ENCODE measurements at regions not wholly inside any gene's neighbourhood (a gene's known extent, or its start where the extent isn't known, plus 50 kb on each side); places are given as distances from the start of the nearest gene placed in this dataset.

DNA sequence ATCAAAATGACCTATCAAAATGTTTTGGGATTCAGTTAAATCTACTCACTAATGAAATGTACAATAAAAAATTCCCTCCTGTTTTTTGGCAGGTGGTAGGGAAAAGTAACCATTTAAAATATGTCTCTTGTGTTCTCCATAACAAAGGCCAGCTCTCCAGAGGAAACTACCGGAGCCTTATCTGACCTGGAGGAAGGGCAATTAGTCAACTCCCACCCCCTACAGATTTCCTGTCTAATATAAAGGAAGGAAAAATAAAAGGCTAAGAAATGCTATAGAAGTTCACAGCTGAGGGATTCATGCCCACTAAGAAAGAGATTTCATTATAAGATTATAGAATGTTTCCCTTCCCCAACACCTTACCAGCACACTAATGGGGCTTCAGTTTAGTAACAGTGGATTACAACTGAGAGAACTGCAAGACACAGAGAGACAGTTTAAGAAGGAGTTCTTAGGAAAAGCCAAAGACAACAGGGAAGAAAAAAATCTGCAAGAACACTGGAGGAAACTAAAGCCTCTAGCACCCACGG is 376.5 kb upstream of the KCNMB2 start:
- DNase-seq (ENCODE audit: low read depth in 2 of 3, low spot score in 2 of 3): no peak

DNA sequence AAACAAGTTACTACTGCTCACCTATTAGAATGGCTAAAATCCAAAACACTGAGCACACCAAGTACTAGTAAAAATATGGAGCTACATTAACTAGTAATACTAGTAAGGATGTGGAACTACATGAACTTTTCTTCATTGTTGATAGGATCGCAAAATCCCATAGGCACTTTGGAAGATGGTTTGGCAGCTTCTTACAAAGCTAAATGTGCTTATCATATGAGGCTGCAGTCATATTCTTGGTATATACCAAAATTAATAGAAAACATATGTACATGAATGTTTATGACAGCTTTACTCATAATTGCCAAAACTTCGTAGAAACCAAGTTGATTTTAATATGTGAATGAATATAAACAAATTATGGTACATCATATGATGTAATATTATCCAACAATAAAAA is 366.8 kb upstream of the KCNMB2 start:
- DNase-seq (ENCODE audit: low read depth in 2 of 3, low spot score in 2 of 3): no peak

DNA sequence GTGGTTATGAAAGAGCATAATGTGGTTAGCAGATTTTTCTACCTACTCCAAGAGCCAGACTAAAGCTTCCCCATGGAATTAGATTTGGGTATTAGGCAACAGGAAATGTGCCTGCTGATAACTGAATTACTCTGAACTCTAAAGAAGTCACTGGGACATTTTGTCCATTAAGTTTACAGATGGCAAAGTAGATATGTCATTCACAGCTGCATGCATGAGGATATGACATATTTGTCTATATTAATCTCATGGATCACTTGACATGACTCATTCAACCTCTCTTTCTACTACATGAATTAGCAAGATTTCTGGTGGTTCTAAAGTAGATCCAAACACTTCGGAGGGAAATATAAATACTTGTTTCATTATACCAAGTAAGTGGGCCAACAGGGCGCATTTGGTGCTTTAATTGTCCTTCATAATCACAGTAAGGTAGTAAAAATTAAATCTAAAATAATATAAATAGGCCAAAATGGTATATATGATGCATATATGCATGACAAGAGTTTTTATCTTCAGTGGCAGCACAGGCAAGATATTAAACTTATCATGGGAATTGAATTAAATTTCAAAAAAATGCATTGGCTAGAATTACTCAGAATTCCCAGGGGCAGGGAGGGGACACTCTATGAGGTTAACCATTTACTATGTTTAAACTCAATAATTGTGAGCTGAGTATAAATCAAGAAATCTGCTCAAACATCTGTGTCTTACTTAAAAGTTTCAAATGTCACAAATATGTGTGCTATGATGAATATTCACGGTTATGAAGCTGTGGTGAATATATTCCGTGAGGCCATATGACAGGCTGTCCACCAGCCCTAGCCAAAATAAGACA is 365.3 kb upstream of the KCNMB2 start:
- DNase-seq (ENCODE audit: low read depth in 2 of 3, low spot score in 2 of 3): no peak

- DNase-seq (ENCODE audit: low read depth in 2 of 3, low spot score in 2 of 3): no peak
Observed at GRCh38 chr3:178172121-178172520, 364.1 kb upstream of the KCNMB2 start.

GRCh38 chr3:178174201-178174915 is 361.9 kb upstream of the KCNMB2 start:
- DNase-seq (ENCODE audit: low read depth in 2 of 3, low spot score in 2 of 3): no peak

GRCh38 chr3:178181088-178181487 is 355.1 kb upstream of the KCNMB2 start:
- DNase-seq (ENCODE audit: low read depth in 2 of 3, low spot score in 2 of 3): no peak

DNA sequence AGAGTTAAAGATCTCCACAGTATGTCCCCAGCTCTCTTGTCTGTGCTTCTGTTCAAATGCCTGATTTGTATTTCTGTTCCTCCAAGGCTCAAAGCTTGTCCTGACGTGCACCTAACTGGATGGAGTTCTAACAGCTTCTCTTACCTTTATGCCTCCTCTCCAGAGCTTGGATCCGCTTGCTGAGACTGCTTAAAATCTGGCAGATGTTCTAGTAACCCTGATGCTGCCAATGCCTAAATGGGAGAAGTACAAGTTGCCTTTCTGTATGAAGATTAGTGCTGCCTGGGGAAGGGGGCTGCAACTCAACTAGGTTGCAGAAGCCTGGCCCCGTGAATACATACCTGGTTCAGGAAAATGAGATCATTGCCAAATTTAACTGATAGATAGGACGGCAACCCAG is 354.5 kb upstream of the KCNMB2 start:
- no peak for DNase-seq (ENCODE audit: low read depth in 2 of 3, low spot score in 2 of 3)

- no peak for DNase-seq (ENCODE audit: low read depth in 2 of 3, low spot score in 2 of 3)
Observed at GRCh38 chr3:178182337-178182779, 353.9 kb upstream of the KCNMB2 start.

DNA sequence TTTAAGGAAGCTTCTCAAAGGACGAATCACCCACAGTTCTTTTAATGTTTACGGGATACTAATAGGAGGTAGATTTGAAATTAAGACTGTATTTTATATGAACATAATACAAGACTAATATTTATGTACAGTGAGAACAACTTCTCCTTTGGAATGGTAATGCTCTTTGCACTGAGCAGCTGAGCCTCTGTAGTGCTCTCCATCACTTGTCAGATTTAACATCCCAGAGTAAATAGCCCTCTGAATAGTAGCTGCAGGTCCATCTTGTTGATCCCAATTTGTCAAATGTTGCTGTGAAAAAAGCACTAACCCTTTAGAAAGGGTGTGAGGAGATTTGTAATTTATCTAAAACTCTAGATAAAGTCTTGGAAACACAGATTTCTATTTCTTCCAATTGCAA is 351.4 kb upstream of the KCNMB2 start:
- DNase-seq (ENCODE audit: low read depth in 2 of 3, low spot score in 2 of 3): no peak

- DNase-seq (ENCODE audit: low read depth in 2 of 3, low spot score in 2 of 3): no peak
Observed at GRCh38 chr3:178186666-178187065, 349.6 kb upstream of the KCNMB2 start.

DNA sequence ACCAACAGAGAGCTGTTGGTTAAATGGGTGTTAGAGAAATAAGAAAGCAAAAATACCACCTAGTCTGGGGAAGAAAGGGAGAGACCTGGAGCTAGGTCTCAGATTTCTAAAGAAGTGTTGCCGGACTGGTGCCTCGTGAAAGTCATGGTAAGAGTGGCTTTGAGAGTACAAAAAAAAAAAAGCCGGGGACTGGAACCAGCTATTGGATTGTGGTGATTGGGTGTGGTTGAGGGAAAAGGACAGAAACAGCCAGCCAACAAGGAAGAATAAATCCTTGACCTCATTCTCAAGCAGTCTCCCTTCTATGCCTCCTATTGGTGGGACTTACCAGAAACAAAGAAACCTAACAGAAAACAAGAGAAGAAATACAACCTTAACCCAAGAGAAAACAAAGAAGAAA is 346.4 kb upstream of the KCNMB2 start:
- no peak for DNase-seq (ENCODE audit: low read depth in 2 of 3, low spot score in 2 of 3)

DNA sequence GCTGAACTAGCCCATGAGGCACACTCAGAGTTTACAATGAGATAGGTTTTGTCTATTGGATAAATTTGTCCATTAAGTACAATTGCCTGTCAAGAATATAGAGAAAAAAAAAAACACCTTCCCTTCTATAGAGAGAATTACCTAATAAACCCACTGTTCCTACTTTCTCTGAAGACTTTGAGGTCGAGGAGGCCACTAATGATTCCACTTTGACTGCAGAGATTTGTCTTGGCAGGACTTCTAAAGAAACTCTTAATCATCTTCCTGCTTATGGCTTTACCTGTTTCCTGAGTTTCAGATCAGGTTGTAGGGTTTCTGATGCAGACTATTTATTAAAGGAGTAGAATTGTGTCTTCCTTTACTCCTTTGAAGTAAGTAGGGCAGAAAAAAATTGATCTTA is 342.4 kb upstream of the KCNMB2 start:
- no peak for DNase-seq (ENCODE audit: low read depth in 2 of 3, low spot score in 2 of 3)

DNA sequence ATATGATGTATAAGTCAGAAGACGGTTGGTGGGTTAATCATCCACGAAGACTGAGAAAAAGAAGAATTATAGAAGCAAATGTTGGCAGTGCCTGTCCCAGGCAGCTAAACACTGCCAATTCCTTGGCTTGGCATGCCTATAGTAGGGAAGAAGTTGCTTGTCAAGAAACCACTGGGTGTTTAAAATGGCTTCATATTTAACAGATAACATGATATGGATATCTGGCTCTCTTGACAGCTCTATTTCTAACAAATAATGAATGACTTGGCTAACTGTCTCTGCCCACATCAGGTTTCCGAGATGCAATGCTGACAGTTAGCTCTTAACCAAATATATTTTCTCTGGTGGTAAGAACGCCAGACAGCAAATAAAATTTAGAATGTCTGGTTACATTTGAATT is 341.7 kb upstream of the KCNMB2 start:
- DNase-seq (ENCODE audit: low read depth in 2 of 3, low spot score in 2 of 3): no peak

DNA sequence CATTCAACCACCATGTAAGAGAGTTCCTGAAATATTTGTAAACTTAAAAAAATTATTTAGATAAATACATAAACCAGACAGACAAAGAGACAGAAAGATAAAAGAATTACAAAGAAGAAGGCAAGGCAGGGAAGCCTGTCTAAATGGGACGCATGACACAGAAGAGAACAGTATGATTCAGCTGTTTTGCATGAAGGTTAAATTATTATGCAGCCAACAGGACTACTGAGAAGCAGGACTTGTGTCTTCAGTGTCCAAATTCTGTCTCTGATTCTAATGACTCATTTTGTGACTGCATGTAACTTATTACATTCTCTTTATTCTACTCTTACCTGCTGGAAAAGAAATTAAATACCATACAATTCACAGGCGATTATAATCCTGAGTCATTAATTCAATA is 340.4 kb upstream of the KCNMB2 start:
- DNase-seq (ENCODE audit: low read depth in 2 of 3, low spot score in 2 of 3): no peak

DNA sequence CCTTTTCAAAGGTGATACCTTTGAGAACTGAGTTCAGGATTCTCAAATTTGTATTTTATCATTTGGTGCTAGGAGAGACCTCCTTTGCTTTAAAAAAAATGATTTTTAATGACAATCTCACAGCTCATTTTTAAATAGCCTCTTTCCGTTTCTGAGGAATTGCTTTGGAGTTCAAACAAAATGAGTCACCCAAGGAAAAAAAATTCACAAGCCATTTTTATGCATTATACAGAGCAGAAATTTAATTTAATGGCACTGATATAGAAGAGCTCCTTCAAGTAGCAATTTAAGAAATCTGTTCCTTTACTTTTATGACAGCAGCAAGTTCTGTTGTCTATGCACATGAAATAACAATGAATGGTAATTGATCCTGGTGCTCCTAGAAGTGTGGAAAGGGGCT is 337.9 kb upstream of the KCNMB2 start:
- no peak for DNase-seq (ENCODE audit: low read depth in 2 of 3, low spot score in 2 of 3)

DNA sequence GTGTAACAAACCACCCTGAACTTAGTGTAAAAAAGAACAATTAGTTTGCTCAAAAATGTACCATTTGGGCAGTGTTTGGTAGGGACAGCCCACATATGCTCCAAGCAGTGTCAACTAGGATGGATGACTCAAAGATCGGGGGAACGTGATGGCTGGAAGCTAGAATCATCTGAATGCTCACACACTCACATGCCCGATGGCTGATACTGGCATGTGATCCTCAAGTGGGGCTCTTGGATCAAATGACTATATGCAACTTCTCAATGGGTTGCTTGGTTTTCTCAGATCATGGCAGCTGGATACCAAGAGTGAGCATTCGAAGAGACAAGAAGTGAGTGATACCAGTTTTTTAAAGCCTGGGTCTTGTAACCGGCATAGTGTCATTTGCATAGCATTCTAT is 335.9 kb upstream of the KCNMB2 start:
- DNase-seq (ENCODE audit: low read depth in 2 of 3, low spot score in 2 of 3): no peak

GRCh38 chr3:178201714-178202113 is 334.5 kb upstream of the KCNMB2 start:
- DNase-seq (ENCODE audit: low read depth in 2 of 3, low spot score in 2 of 3): no peak

GRCh38 chr3:178202194-178202593 is 334.0 kb upstream of the KCNMB2 start:
- no peak for DNase-seq (ENCODE audit: low read depth in 2 of 3, low spot score in 2 of 3)

GRCh38 chr3:178203165-178203564 is 333.1 kb upstream of the KCNMB2 start:
- no peak for DNase-seq (ENCODE audit: low read depth in 2 of 3, low spot score in 2 of 3)

DNA sequence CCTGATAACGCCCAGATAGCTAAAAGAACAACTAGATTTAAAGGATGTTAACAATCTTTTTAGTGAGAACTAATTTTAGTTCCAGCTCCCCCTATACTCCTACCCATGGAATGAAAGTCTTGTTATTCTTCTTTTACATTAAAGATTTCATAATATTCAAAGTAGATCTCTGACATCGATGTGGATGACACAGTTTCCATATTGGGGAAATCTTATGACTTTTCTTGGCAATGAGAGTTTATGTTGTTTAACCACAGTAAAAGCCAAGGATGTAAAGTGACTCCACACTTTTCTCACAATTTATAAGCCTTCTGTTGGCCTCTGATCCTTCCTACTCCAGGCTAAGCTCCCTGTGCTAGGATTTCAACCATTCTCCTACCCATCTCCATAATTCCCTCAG is 332.6 kb upstream of the KCNMB2 start:
- DNase-seq (ENCODE audit: low read depth in 2 of 3, low spot score in 2 of 3): no peak

DNA sequence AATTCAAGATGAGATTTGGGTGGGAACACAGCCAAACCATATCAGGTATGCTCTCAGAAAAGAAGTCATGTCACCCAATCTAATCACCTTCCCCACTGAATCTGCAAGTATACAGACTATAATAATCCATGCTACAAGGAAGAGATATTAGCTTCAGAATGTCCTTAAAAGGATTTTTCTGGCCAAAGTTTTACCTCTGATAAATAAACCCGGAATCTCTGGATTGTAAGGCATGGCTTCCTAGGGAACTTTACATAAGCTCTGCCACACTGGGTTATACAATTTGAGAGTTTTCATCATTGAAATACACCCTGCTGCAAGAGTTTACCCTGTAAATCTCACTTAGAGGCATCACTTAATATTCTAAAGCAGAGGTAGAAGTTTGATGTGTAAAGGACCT is 330.5 kb upstream of the KCNMB2 start:
- DNase-seq (ENCODE audit: low read depth in 2 of 3, low spot score in 2 of 3): no peak

DNA sequence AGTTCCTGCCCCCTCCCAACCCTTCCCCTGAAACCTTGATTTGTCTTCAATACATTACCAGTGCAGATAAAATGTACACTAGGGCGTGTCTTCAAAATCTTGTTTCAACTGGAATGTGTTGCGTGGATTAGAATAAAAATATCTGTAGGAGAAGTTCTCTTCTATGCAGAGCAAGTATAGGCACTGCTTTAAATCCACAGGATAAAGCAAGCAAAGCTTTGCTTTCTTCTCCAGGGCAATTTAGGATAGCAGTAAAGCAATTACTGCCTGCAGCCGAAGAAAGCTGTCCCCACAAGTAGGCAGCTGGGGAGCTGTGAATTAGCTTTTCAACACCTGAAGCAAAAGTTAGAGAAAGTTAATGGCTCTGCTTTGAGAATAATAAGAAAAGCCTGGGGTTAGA is 329.7 kb upstream of the KCNMB2 start:
- DNase-seq (ENCODE audit: low read depth in 2 of 3, low spot score in 2 of 3): no peak

Data from activated CD8-positive, alpha-beta memory T cell treated with anti-CD3 and anti-CD28 coated beads for 48 hours (primary cell).